ENCODE measurements at regions not wholly inside any gene's neighbourhood (a gene's known extent, or its start where the extent isn't known, plus 50 kb on each side); places are given as distances from the start of the nearest gene placed in this dataset.
"Not testable (repeated sequence)": the region's sequence is repeated elsewhere in the genome, so short reads cannot be mapped to it uniquely, and the experiment has no call there.

GRCh38 chr5:62896121-62896893 lies 317.7 kb downstream of the LRRC70 start:
- TF ChIP-seq CTCF (IDR thresholded peaks at IDR 0.05) = no peak
- TF ChIP-seq POLR2AphosphoS5 (IDR thresholded peaks at IDR 0.05) = no peak
- TF ChIP-seq EP300 (IDR thresholded peaks at IDR 0.05; ENCODE audit: low read depth) = no peak
- TF ChIP-seq POLR2A (IDR thresholded peaks at IDR 0.05) = no peak
- in situ Hi-C loops (cut with MboI; ENCODE audit: low pct_ligation_motif_present in 1 of 4, low pct_unique_long_range_greater_than_20kb in 1 of 4, low sequenced_read_pairs in 3 of 4) = no loop called here
- WGBS, 2 donors (ENCODE audit: low coverage in 1 of 2) = 83% methylated on average over 8 of the region's 8 CpGs; no CpG with 5 or more reads in 1 of the 2 donors

GRCh38 chr5:62886603-62887315 lies 308.1 kb downstream of the LRRC70 start:
- no peak overlapping the region for H3K27ac ChIP-seq
- intact Hi-C loops (cut with DNase I; ENCODE audit: low total_unique reads) (no loop called here), in situ Hi-C loops (cut with MboI; ENCODE audit: low pct_ligation_motif_present in 1 of 4, low pct_unique_long_range_greater_than_20kb in 1 of 4, low sequenced_read_pairs in 3 of 4) (no loop called here)
- H3K4me3 ChIP-seq = no peak overlapping the region
- H3K9me3 ChIP-seq = no peaks in the 10 kb centered on the region
- no peaks in the 10 kb centered on the region for H3K4me1 ChIP-seq
- TF ChIP-seq CTCF (IDR thresholded peaks at IDR 0.05) (no peak), EP300 (IDR thresholded peaks at IDR 0.05; ENCODE audit: low read depth) (no peak), POLR2A (IDR thresholded peaks at IDR 0.05) (no peak), POLR2AphosphoS5 (IDR thresholded peaks at IDR 0.05) (no peak)
- no peak for DNase-seq
- WGBS, 2 donors (ENCODE audit: low coverage in 1 of 2) = 37 to 44% methylated on average over 5 of the region's 5 CpGs
- H3K27me3 ChIP-seq = no peaks in the 10 kb centered on the region
- no peaks in the 10 kb centered on the region for H3K36me3 ChIP-seq

More at GRCh38 chr5:62896121-62896893, 317.7 kb downstream of the LRRC70 start:
- Histone ChIP-seq H3K4me1 (no peaks in the 10 kb centered on the region), H3K36me3 (no peaks in the 10 kb centered on the region), H3K27me3 (no peaks in the 10 kb centered on the region), H3K4me3 (no peak overlapping the region), H3K27ac (no peak overlapping the region), H3K9me3 (no peaks in the 10 kb centered on the region)
- intact Hi-C loops (cut with DNase I; ENCODE audit: low total_unique reads) = no loop called here
- no peak for DNase-seq

- WGBS, 2 donors (ENCODE audit: low coverage in 1 of 2) = 78% methylated on average over 5 of the region's 5 CpGs; no CpG with 5 or more reads in 1 of the 2 donors
These were observed 258.7 kb downstream of the LRRC70 start for GRCh38 chr5:62837330-62837729.

GRCh38 chr5:62829604-62829986 lies 251.0 kb downstream of the LRRC70 start:
- no peaks in the 10 kb centered on the region for H3K9me3 ChIP-seq
- WGBS, 2 donors (ENCODE audit: low coverage in 1 of 2) = 46 to 52% methylated on average over 2 of the region's 2 CpGs
- H3K4me3 ChIP-seq = no peak overlapping the region
- intact Hi-C loops (cut with DNase I; ENCODE audit: low total_unique reads) (no loop called here), in situ Hi-C loops (cut with MboI; ENCODE audit: low pct_ligation_motif_present in 1 of 4, low pct_unique_long_range_greater_than_20kb in 1 of 4, low sequenced_read_pairs in 3 of 4) (no loop called here)
- TF ChIP-seq POLR2AphosphoS5 (IDR thresholded peaks at IDR 0.05) = no peak
- TF ChIP-seq CTCF (IDR thresholded peaks at IDR 0.05) = no peak
- TF ChIP-seq EP300 (IDR thresholded peaks at IDR 0.05; ENCODE audit: low read depth) = no peak
- no peak for TF ChIP-seq POLR2A (IDR thresholded peaks at IDR 0.05)
- no peaks in the 10 kb centered on the region for H3K4me1 ChIP-seq
- H3K27me3 ChIP-seq = no peaks in the 10 kb centered on the region
- no peaks in the 10 kb centered on the region for H3K36me3 ChIP-seq
- DNase-seq = no peak
- no peak overlapping the region for H3K27ac ChIP-seq

More at GRCh38 chr5:62837330-62837729, 258.7 kb downstream of the LRRC70 start:
- H3K4me3 ChIP-seq; in situ Hi-C loops (cut with MboI; ENCODE audit: low pct_ligation_motif_present in 1 of 4, low pct_unique_long_range_greater_than_20kb in 1 of 4, low sequenced_read_pairs in 3 of 4); H3K27me3 ChIP-seq; H3K9me3 ChIP-seq; DNase-seq; intact Hi-C loops (cut with DNase I; ENCODE audit: low total_unique reads); H3K27ac ChIP-seq; H3K4me1 ChIP-seq; H3K36me3 ChIP-seq: not testable (repeated sequence)

Measured in transverse colon (tissue), 4 donors.